ENCODE measurements at regions not wholly inside any gene's neighbourhood (a gene's known extent, or its start where the extent isn't known, plus 50 kb on each side); places are given as distances from the start of the nearest gene placed in this dataset.

DNA sequence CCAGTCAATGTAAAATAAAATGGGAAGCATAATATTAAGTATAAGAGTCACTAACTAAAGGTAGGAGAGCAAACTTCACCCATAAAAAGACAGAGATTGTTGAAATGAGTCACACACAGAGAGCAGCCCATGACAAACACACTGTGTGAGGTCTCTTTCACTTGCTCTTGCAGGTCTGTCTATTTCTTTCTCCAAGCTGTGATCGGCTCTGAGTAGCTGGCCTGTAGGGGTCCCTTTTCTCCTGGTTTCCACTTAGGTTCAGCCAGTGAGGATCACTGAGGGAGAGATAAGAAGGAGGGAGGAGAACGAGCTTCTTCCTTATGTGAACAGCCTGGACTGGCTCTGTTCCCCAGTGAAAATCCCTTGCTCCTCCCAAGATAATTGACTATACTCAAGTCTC lies 133.7 kb upstream of the HS3ST3A1 start:
- no peak for DNase-seq (ENCODE audit: extremely low read depth in 1 of 11, low read depth in 9 of 11, low spot score in 4 of 11)

DNA sequence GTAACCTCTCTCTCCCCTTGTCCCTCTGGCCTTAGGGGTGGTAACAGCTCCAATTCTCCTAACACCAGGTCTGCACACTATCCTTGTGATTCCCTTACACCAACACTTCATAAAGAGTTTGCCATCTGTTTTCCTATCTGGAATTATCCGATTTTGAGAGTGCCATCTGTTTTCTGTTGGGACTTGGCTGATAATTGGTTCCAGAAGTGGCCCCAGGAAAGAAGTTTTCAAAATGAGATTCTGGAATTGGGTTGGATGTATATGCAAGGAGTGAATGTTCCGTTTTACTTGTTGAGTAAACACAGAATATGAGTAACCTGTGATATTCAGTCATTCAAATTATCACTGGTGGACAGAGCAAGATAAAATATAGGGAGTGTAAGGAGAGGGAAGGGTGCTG lies 134.1 kb upstream of the HS3ST3A1 start:
- no peak for DNase-seq (ENCODE audit: extremely low read depth in 1 of 11, low read depth in 9 of 11, low spot score in 4 of 11)

DNA sequence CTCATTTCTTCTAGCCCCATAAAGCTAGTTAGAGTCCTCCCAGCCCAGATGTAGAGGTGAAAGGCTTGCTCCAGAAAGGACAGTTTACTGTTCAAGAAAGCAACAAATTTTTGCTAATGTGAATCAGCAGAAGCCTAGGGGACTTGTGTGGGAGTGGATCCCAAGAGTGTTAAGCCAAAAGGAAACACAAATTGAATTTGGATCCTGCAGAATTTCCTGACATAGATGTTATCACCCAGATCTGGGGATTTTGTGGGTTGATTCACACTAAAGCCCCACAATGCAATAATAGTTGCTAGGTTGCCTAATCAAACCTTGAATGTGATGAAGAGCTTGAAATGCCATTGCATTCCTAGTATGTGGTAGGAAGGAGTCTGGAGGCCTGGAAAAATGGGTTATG lies 135.2 kb upstream of the HS3ST3A1 start:
- no peak for DNase-seq (ENCODE audit: extremely low read depth in 1 of 11, low read depth in 9 of 11, low spot score in 4 of 11)

DNA sequence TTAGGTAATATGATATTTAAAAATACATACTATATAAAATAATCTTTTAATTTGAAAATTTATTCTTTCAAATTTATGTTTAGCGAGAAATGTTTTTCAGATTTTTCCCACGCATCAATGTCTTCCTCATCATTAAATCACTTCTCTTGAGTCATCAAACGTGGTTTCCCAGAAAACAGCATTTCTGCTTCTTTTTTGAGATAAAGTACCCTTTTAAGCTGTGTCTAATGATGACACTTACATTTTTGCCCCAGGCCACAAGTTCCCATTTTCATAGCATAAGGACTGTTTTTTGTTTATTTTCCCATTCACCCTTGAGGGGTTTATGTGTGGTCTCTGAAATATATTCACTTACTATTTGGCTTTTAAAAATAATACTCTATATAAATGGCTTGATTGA lies 139.0 kb upstream of the HS3ST3A1 start:
- DNase-seq (ENCODE audit: extremely low read depth in 1 of 11, low read depth in 9 of 11, low spot score in 4 of 11) = no peak

DNA sequence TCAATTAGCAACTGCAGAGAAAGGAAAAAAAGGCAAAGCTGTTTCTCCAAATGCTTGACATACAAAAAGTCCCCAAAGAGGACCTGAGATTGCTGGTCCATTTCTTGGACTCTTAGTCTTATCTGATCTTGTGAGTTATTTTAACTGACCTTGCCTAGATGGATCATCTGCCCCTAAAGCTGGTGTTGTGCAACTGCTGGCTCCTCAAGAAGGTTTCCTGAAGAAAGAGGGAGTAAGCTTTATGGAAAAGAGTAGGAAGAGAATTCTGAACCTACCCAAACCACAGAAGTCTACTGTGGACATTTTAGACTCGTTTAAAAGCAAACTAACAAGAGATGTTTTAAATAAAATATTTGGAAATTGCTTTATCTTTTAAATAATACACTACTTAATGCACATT lies 140.0 kb upstream of the HS3ST3A1 start:
- DNase-seq (ENCODE audit: extremely low read depth in 1 of 11, low read depth in 9 of 11, low spot score in 4 of 11) = no peak

DNA sequence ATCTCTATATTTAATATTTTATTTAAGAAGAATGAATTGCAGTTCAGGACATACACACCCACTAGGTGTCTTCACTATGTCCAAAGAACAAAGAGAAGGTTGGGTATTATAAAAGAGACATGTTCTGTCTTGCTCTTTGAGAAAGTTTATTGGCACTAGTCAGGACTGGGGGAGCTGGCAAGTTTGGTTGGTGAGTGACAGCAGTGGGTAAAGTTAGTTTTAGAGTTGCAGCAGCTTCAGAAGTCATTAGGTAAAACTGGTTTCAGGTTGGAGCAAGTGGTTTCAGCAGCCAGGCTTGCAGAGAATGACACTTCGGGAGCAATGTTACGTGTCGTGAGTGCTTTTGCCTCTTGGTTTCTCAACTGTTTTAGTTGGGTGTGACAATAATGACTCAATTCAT lies 142.2 kb upstream of the HS3ST3A1 start:
- no peak for DNase-seq (ENCODE audit: extremely low read depth in 1 of 11, low read depth in 9 of 11, low spot score in 4 of 11)

DNA sequence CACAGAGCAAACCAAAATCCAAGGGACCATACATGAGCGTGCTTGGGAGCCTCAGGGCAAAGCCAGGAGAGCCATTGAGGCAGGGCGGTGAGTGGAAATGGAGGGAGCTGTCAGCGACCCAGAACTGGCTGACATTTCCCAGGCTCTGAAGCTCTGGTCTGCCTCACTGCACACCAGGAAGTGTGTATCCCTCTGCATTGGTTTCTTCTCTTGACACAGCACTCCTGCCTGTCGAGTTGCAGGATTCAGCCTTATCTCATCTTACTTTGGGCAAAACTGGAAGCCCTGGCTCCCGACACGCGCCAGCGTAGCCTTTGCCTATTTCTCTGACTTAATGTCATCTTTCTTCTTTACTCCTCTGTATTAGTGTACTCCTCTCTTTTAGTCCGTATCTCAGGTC lies 144.7 kb upstream of the HS3ST3A1 start:
- no peak for DNase-seq (ENCODE audit: extremely low read depth in 1 of 11, low read depth in 9 of 11, low spot score in 4 of 11)

DNA sequence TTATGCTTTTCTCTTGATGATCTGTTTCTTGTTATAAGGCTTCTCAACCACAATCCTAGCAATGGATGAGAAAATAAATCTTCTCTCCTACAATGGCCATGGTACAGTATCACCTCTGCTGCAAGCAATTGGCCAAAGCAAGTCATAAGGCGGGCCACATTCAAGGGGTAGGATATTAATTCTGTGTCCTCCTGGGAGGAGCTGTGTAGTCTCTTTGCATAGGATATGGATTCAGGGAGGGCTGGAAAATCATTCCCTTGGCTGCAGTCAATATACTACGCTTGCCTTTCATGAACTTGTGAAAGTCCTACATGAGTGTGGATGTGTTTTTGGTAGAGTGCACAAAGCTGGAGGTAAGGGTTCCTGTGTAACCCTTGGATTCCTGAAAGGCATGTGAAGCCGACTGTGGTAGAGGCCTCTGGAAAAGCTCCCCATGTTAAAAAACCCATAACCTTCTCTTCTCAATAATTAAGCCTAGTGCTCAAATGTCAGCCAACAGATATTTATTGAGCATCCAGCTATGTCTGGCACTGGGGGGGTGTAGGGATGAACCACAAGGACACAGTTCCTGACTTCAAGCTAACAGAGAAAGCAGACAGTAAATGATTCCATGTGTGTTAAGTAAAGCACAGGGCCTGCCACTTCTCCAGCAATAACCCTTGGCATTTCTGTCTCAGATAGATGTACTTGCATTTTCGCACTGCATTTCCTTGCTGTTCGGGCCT lies 147.6 kb upstream of the HS3ST3A1 start:
- DNase-seq (ENCODE audit: extremely low read depth in 1 of 11, low read depth in 9 of 11, low spot score in 4 of 11) = no peak

DNA sequence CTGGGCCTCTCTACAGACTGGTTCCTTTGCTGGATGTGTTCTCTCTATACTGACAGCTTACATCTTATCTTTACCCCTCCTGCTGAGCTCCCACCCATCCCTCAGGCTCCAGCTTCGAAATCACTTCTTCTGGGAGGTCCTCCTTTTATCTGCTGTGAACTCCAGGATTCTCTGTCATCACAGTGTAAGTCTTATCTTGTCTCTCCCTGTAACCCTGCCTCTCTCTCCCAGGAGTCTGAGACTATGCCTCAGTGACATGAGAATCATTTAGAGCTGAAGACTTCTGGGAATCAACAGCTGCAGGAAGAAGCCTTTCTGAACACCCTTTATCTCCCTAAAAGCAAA lies 148.1 kb upstream of the HS3ST3A1 start:
- DNase-seq (ENCODE audit: extremely low read depth in 1 of 11, low read depth in 9 of 11, low spot score in 4 of 11) = no peak

DNA sequence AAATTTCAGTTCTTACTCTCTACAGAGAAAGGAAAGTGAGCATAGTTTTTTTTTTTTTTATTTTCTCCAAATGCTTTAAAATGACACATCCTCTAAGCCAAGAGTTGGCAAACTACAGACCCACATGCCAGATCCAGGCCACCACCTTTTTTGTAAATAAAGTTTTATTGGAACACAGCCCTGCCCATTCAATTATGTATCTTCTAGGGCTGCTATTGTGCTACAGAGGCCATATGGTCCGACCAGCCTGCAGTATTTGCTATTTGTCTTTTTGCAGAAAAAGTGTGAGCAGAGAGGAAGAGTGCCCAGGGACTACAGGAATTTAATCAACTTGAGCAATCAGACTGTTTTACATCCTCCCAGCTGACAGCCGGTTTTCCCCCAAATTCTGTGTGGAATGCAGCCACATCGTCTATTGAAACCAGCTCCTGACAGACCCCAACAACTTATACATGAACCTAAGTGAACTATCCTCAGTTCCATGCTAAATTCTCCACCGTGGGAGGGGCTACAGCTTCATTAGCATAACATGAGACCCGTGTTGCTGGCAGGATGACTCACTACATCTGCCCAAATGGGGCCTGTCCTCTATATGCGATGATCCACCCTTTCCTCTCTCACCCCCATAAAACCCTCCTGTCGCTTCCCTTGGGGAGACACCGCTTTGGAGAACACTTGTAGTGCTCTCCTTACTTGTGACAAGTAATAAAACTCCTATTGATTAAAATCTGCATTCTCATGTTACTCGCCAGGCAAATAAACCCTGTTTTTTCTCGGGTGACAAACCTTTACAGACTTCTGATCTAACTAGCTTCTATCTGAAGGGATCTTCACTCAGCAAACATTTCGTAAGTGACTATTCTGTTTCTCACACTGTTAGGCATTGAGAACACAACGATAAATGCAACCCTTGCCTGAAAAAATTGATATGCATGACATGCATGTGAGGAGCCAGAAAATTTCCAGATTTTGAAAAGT lies 149.4 kb upstream of the HS3ST3A1 start:
- no peak for DNase-seq (ENCODE audit: extremely low read depth in 1 of 11, low read depth in 9 of 11, low spot score in 4 of 11)

DNA sequence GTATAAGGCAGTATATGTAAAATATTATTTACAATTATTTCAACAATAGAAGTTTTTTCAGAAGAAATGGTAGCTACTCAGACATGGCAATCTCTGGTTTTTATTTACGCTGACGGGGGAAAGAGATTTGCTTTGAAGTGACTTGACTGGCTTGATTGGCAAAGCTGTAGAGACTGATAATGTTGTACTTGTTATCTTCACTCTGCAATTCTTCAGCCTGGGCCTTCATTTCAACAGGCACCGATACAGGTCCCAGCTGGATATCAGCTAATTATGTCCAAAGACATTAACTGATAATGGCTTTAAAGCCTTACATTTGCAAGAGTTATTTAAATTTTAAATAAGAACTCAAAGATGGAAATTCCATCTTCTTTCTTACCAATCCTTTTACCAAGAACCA lies 151.4 kb upstream of the HS3ST3A1 start:
- DNase-seq (ENCODE audit: extremely low read depth in 1 of 11, low read depth in 9 of 11, low spot score in 4 of 11) = no peak

DNA sequence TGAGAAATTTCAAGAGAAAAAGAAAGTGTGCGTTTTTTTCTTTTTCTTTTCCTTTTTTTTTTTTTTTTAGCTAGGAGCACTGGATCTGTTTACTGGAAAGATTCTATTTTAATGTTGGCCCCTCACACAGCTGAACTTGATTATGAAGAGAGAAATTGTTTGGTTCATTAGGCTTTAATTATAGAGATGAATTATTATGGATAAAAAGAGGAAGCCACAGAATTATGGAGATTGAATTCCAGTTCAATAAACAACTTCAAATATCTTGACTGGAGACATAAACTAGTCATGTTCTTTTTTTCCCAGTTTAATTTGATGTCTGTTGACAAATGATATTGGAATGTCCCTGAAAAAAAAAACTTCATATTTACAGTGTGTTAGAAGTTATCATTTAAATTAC lies 152.0 kb upstream of the HS3ST3A1 start:
- DNase-seq (ENCODE audit: extremely low read depth in 1 of 11, low read depth in 9 of 11, low spot score in 4 of 11) = no peak

DNA sequence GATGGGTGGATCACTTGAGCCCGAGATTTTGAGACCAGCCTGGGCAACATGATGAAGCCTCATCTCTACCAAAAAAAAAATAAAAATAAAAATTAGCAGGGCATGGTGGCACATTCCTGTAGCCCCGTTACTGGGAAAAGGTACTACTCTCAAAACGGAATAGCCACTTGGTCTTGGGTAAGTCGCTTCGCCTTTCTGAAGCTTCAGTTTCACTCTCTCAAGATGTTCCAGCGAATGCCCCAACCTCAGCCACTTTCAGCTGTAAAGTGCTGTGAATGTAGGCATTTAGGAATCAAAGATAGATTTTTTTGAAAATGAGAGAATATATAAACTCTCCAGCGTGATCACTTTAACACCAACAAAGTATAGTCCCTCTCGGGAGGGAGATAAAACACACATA lies 154.1 kb upstream of the HS3ST3A1 start:
- DNase-seq (ENCODE audit: extremely low read depth in 1 of 11, low read depth in 9 of 11, low spot score in 4 of 11) = no peak

DNA sequence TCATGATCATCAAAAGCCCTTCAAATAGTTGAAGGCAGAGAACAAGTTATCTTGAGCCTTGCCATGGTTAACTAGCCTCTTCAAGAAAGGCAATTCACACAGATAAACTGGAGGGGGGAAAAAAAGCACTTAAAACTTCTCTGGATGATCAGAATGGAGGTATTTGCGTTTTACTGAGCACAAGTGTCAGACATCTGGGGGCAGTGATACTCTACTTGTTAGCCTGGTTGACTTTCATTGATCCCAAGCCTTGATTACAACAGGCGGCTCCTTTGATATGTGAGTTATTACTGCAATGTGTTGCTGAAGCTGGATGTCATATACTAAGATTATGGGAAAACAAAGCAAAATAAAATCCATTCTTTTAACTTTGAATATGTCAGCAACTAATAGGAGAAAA lies 155.0 kb upstream of the HS3ST3A1 start:
- DNase-seq (ENCODE audit: extremely low read depth in 1 of 11, low read depth in 9 of 11, low spot score in 4 of 11) = no peak

DNA sequence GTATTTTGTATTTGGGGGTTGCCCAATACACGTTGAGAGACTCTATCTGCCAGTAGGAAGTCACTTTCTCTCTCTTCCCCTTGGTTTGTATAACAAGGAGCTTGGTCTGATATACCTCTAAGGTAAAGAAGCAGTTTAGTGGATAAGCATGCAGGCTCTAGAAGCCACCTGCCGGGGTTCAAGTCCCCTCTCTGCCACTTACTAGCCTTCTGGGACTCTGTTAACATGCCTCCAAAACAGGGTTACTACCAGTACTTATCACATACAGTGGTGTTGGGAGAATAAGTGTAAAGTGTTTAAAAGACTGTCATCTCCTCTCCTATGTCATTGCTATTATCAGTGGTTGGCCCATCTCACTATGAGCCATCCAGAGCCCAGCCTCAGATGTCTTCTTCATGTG lies 156.1 kb upstream of the HS3ST3A1 start:
- DNase-seq (ENCODE audit: extremely low read depth in 1 of 11, low read depth in 9 of 11, low spot score in 4 of 11) = no peak

DNA sequence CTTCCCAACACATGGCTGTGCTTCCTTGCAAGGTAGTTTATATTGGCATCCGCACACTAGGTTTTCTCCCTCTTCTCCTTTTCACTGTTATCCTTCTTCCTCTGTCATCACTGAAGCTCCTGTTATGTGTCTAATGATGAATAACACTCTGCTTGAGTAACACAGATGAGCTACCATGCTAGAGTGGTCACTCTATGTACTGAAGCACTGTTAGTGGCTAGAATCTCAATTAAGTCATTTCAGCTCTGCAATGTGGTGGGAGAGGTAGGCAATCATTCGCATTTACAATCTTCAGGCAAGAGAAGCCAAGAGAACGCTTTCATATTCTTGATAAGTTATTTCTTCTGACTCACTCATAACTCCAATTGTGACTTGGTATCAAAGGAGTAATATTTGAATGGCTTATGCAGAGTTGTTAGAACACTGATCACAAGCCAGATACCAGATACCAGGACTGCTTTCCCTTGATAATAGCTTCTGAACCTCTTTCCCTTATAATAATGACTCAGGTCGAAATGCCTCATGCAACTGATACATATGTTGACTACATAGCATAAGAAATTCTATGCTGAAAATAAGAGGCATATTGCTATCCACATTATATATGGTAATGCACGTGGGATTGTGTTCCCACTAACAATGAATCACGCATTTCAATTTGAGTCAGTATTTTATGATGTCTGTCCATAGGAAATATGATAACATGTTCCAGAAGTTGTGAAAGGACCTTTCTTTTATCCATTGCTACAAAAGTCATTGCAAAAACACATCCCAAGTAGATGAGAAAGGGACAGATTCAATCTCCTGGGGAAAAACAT lies 158.0 kb upstream of the HS3ST3A1 start:
- no peak for DNase-seq (ENCODE audit: extremely low read depth in 1 of 11, low read depth in 9 of 11, low spot score in 4 of 11)

DNA sequence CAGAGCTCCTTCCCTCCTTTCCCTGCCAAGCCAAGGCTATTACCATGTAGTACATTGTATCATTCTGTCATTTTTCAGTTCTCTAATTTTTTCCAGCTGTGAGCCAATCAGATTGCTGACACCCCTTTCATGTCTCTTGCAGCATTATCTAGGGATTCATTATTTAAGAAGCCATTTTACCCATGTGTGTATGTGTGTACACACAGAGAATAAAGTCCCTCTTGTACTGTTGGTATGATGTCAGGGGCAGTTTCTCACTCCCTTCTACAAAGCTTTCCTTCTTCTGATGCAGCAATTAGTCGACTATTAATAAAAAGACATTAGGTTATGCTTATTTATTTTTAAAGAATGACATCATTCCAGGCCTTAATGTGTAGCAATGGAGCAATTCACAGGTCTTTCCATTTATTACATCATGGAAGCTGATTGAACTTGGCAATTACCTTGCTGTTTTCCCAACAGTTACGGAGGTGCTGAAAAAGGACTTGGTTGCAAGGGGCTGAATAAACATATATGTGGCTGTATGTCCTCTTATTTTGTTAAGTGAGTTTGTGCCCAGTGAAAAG lies 159.4 kb upstream of the HS3ST3A1 start:
- no peak for DNase-seq (ENCODE audit: extremely low read depth in 1 of 11, low read depth in 9 of 11, low spot score in 4 of 11)

DNA sequence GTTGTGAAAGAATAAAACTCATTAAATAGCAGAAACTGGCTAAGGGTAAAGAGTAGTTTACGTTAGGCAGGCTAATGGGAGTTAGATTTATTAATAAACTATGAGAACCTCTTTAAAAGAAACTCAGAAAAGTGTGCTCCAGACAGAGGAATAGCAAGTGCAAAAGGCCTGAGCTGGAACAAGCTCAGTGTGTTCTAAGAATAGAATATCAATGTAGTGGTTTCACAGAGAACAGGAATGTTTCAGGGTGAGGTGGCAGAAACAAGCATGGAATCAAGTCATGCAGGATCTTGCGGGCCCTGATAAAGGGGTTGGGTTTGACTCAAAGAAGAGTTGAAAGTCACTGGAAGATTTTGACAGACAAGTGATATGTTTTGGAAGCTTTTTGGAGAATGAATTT lies 164.0 kb upstream of the HS3ST3A1 start:
- no peak for DNase-seq (ENCODE audit: extremely low read depth in 1 of 11, low read depth in 9 of 11, low spot score in 4 of 11)

DNA sequence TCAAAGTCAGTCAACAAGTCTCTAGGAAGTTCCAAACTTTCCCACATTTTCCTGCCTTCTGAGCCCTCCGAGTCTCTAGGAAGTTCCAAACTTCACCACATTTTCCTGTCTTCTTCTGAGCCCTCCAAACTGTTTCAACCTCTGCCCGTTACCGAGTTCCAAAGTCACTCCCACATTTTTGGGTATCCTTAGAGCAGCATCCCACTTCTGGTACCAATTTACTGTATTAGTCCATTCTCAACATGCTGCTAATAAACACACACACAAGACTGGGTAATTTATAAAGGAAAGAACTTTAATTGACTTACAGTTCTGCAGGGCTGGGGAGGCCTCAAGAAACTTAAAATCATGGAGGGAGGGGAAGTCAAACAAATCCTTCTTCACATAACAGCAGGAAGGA lies 169.0 kb upstream of the HS3ST3A1 start:
- DNase-seq (ENCODE audit: extremely low read depth in 1 of 11, low read depth in 9 of 11, low spot score in 4 of 11) = no peak

DNA sequence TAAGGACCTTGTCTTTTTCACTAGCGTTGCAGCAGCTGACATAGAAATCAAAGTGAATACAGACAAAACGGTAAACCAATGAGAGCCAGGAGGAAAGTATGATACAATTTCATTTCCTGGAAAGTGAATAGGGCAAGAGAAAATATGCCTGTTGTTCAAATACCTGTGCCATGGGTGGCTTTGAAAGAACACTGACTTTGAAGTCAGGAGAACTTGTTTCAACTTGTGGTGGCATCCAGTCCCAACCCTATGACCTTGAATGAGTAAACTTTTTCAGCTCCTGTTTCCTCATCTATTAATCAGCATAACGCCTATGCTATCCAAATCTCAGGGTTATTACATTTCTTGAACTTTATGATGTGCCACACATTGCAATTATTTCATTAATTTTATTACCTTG lies 173.7 kb upstream of the HS3ST3A1 start:
- no peak for DNase-seq (ENCODE audit: extremely low read depth in 1 of 11, low read depth in 9 of 11, low spot score in 4 of 11)
